C1 segment of cervical spinal cord (tissue), 14 donors: ENCODE measurements at regions not wholly inside any gene's neighbourhood (a gene's known extent, or its start where the extent isn't known, plus 50 kb on each side); places are given as distances from the start of the nearest gene placed in this dataset.
"Not testable (repeated sequence)": the region's sequence is repeated elsewhere in the genome, so short reads cannot be mapped to it uniquely, and the experiment has no call there.

ENCODE experiments used
- DNase-seq, 14 donors: peaks; one replicate each; lab custom pipeline; 2025; lab: John Stamatoyannopoulos, UW

GRCh38 chr4:183814461-183814860 lies 90.6 kb upstream of the STOX2 start:
- DNase-seq = no peak

- DNase-seq = no peak
Measured at GRCh38 chr4:183816077-183816476, 89.0 kb upstream of the STOX2 start.

GRCh38 chr4:183816882-183817509 lies 88.1 kb upstream of the STOX2 start:
- no peak for DNase-seq

GRCh38 chr4:183818591-183818990 lies 86.5 kb upstream of the STOX2 start:
- not testable (repeated sequence) for DNase-seq

GRCh38 chr4:183821076-183821853 lies 83.8 kb upstream of the STOX2 start:
- DNase-seq = peak in 1 of 14 donors; percentile 29

- DNase-seq = no peak
Measured at GRCh38 chr4:183823434-183823833, 81.7 kb upstream of the STOX2 start.

- no peak for DNase-seq
Measured at GRCh38 chr4:183825346-183825745, 79.8 kb upstream of the STOX2 start.

GRCh38 chr4:183826461-183826860 lies 78.6 kb upstream of the STOX2 start:
- DNase-seq = no peak

- no peak for DNase-seq
Measured at GRCh38 chr4:183828125-183828524, 77.0 kb upstream of the STOX2 start.

GRCh38 chr4:183828839-183829238 lies 76.3 kb upstream of the STOX2 start:
- no peak for DNase-seq

- DNase-seq = no peak
Measured at GRCh38 chr4:183830438-183830985, 74.6 kb upstream of the STOX2 start.

GRCh38 chr4:183831026-183831446 lies 74.1 kb upstream of the STOX2 start:
- DNase-seq = no peak

- no peak for DNase-seq
Measured at GRCh38 chr4:183831683-183832082, 73.4 kb upstream of the STOX2 start.

GRCh38 chr4:183832776-183833450 lies 72.2 kb upstream of the STOX2 start:
- DNase-seq = no peak

- no peak for DNase-seq
Measured at GRCh38 chr4:183834252-183834651, 70.9 kb upstream of the STOX2 start.

GRCh38 chr4:183837222-183837621 lies 67.9 kb upstream of the STOX2 start:
- no peak for DNase-seq

- DNase-seq = peak in 1 of 14 donors; percentile 2
Measured at GRCh38 chr4:183838987-183839712, 66.0 kb upstream of the STOX2 start.

GRCh38 chr4:183840311-183840710 lies 64.8 kb upstream of the STOX2 start:
- DNase-seq = peak in 12 of 14 donors; percentile 1 to 72 (median 50)

GRCh38 chr4:183841001-183841400 lies 64.1 kb upstream of the STOX2 start:
- no peak for DNase-seq

GRCh38 chr4:183842129-183842528 lies 63.0 kb upstream of the STOX2 start:
- DNase-seq = no peak

GRCh38 chr4:183843248-183843671 lies 61.8 kb upstream of the STOX2 start:
- no peak for DNase-seq

- no peak for DNase-seq
Measured at GRCh38 chr4:183846951-183847350, 58.2 kb upstream of the STOX2 start.
